Parathyroid adenoma (tissue), 2 donors: ENCODE measurements at regions not wholly inside any gene's neighbourhood (a gene's known extent, or its start where the extent isn't known, plus 50 kb on each side); places are given as distances from the start of the nearest gene placed in this dataset.

Experiments
- H2AFZ ChIP-seq: fragments of 300-600 bp; sonication (generic); one replicate; pipeline ENCODE4 v1.7.0; 2017; ENCODE audit warnings: antibody characterized with exemption, mild to moderate bottlenecking
- H3K27ac ChIP-seq: fragments of 300-600 bp; sonication (generic); one replicate; pipeline ENCODE4 v1.7.0; 2017
- H3K27me3 ChIP-seq: fragments of 300-600 bp; sonication (generic); one replicate; pipeline ENCODE4 v1.7.0; 2017; ENCODE audit warnings: low read length; ENCODE audit not compliant: control insufficient read depth, insufficient read depth
- H3K36me3 ChIP-seq: fragments of 300-600 bp; sonication (generic); one replicate; pipeline ENCODE4 v1.7.0; 2017; ENCODE audit warnings: low read length; ENCODE audit not compliant: control insufficient read depth, insufficient read depth
- H3K4me1 ChIP-seq: fragments of 300-600 bp; sonication (generic); one replicate; pipeline ENCODE4 v1.7.0; 2017; ENCODE audit warnings: control low read depth
- H3K4me2 ChIP-seq: fragments of 300-600 bp; sonication (generic); one replicate; pipeline ENCODE4 v1.7.0; 2017; ENCODE audit warnings: low read length
- H3K4me3 ChIP-seq: fragments of 300-600 bp; sonication (generic); one replicate; pipeline ENCODE4 v1.7.0; 2017; ENCODE audit warnings: low read depth, low read length
- H3K79me2 ChIP-seq: fragments of 300-600 bp; sonication (generic); one replicate; pipeline ENCODE4 v1.7.0; 2017; ENCODE audit warnings: control low read depth
- H3K9ac ChIP-seq: fragments of 300-600 bp; sonication (generic); one replicate; pipeline ENCODE4 v1.7.0; 2017; ENCODE audit warnings: mild to moderate bottlenecking
- H3K9me3 ChIP-seq: fragments of 300-600 bp; sonication (generic); one replicate; pipeline ENCODE4 v1.7.0; 2017; ENCODE audit warnings: low read length; ENCODE audit not compliant: control insufficient read depth
- TF ChIP-seq, protein P1 (sequence below): fragments of 300-600 bp; sonication (generic); IDR thresholded peaks from one replicate; pipeline ENCODE4 v1.7.0; 2017; ENCODE audit warnings: antibody characterized with exemption, mild to moderate bottlenecking
- donor health status: primary hyperparathyroidism.

- no peak overlapping the region for H3K27ac ChIP-seq
- no peaks in the 10 kb centered on the region for H3K9me3 ChIP-seq
- H3K4me2 ChIP-seq = no peak overlapping the region
- H3K4me1 ChIP-seq = no peaks in the 10 kb centered on the region
- H3K9ac ChIP-seq = no peak overlapping the region
- no peaks in the 10 kb centered on the region for H3K36me3 ChIP-seq
- TF ChIP-seq, protein P1, sequence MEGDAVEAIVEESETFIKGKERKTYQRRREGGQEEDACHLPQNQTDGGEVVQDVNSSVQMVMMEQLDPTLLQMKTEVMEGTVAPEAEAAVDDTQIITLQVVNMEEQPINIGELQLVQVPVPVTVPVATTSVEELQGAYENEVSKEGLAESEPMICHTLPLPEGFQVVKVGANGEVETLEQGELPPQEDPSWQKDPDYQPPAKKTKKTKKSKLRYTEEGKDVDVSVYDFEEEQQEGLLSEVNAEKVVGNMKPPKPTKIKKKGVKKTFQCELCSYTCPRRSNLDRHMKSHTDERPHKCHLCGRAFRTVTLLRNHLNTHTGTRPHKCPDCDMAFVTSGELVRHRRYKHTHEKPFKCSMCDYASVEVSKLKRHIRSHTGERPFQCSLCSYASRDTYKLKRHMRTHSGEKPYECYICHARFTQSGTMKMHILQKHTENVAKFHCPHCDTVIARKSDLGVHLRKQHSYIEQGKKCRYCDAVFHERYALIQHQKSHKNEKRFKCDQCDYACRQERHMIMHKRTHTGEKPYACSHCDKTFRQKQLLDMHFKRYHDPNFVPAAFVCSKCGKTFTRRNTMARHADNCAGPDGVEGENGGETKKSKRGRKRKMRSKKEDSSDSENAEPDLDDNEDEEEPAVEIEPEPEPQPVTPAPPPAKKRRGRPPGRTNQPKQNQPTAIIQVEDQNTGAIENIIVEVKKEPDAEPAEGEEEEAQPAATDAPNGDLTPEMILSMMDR = no peak
- no peak overlapping the region for H3K4me3 ChIP-seq
- no peaks in the 10 kb centered on the region for H3K27me3 ChIP-seq
- no peaks in the 10 kb centered on the region for H3K79me2 ChIP-seq
- no peak overlapping the region for H2AFZ ChIP-seq
Observed at GRCh38 chr4:188328966-188329365, 189.7 kb downstream of the TRIML1 start.

DNA sequence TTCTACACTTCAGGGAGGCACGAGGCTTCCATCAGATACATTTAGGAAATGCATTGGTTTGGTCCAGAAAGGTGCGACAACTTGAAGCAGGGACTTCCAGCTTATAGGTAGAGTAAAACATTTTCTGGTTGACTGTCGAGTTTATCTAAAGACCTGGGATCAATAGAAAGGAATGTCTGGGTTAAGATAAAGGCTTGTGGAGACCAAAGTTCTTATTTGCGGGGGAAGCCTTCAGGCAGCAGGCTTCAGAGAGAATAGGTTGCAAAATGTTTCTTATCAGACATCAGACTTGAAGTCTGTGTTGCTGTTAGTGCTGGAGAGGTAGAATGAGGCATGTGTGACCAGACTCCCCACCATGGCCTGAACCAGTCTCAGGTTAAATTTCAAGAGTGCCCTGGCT is 190.3 kb downstream of the TRIML1 start:
- no peaks in the 10 kb centered on the region for H3K27me3 ChIP-seq
- no peaks in the 10 kb centered on the region for H3K4me1 ChIP-seq
- H3K9me3 ChIP-seq = no peaks in the 10 kb centered on the region
- TF ChIP-seq, protein P1 = no peak
- H3K79me2 ChIP-seq = no peaks in the 10 kb centered on the region
- no peaks in the 10 kb centered on the region for H3K36me3 ChIP-seq
- H3K4me2 ChIP-seq = no peak overlapping the region
- H2AFZ ChIP-seq = no peak overlapping the region
- H3K27ac ChIP-seq = no peak overlapping the region
- H3K4me3 ChIP-seq = no peak overlapping the region
- H3K9ac ChIP-seq = no peak overlapping the region

DNA sequence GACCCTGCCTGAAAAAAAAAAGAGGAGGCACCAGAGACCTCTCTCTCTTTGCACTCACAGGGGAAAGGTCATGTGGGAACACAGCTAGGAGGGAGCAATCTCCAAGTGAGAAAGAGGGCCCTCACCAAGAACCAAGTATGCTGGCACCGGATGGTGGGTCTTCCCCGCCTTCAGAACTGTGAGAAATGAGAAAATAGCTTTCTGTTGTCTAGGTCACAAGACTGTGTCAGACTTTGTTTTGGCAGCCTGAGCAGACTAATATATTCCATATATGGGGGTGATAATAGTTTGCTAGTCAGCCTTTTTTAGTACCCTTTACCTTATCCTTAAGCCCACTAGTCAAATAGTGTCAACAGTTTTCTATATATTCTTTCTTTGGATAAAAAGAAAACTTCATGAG is 193.0 kb downstream of the TRIML1 start:
- H2AFZ ChIP-seq = no peak overlapping the region
- H3K27ac ChIP-seq = no peak overlapping the region
- no peak overlapping the region for H3K4me3 ChIP-seq
- no peak overlapping the region for H3K4me2 ChIP-seq
- H3K79me2 ChIP-seq = no peaks in the 10 kb centered on the region
- no peak overlapping the region for H3K9ac ChIP-seq
- H3K4me1 ChIP-seq = no peaks in the 10 kb centered on the region
- H3K9me3 ChIP-seq = no peaks in the 10 kb centered on the region
- no peaks in the 10 kb centered on the region for H3K36me3 ChIP-seq
- H3K27me3 ChIP-seq = no peaks in the 10 kb centered on the region
- TF ChIP-seq, protein P1 = no peak

GRCh38 chr4:188336891-188337290 is 197.7 kb downstream of the TRIML1 start:
- H3K36me3 ChIP-seq = no peaks in the 10 kb centered on the region
- no peak overlapping the region for H3K27ac ChIP-seq
- no peak overlapping the region for H3K9ac ChIP-seq
- no peak overlapping the region for H2AFZ ChIP-seq
- H3K9me3 ChIP-seq = no peaks in the 10 kb centered on the region
- H3K79me2 ChIP-seq = no peaks in the 10 kb centered on the region
- H3K4me3 ChIP-seq = no peak overlapping the region
- TF ChIP-seq, protein P1 = no peak
- H3K4me2 ChIP-seq = no peak overlapping the region
- H3K4me1 ChIP-seq = no peaks in the 10 kb centered on the region
- no peaks in the 10 kb centered on the region for H3K27me3 ChIP-seq

DNA sequence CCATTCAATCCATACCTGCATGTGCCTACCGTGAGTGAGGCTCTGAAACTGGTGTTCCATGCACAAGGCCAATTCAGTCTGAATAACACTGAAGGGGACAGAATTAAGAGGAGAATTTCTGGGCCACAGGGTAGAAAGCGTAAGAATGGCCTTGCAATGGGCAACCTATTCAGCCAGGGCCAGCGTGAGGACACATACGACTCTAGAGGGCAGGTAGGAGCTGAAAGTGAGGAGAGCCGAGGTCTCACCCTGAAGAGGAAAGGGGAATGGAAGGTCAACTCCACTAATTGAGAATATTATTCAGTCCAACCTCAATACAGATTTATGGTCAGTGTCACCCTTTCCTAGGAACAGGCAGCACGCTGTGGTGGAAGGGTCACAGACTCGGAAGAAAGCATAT is 202.2 kb downstream of the TRIML1 start:
- Histone ChIP-seq H3K9me3 (no peaks in the 10 kb centered on the region), H3K36me3 (no peaks in the 10 kb centered on the region), H3K4me1 (no peaks in the 10 kb centered on the region), H3K79me2 (no peaks in the 10 kb centered on the region), H2AFZ (no peak overlapping the region), H3K27ac (no peak overlapping the region), H3K4me3 (no peak overlapping the region), H3K27me3 (no peaks in the 10 kb centered on the region), H3K4me2 (no peak overlapping the region), H3K9ac (no peak overlapping the region)
- TF ChIP-seq, protein P1 = no peak
